ENCODE measurements at regions not wholly inside any gene's neighbourhood (a gene's known extent, or its start where the extent isn't known, plus 50 kb on each side); places are given as distances from the start of the nearest gene placed in this dataset.

GRCh38 chr12:86627001-86627400 is 370.8 kb upstream of the MGAT4C start:
- Mint-ChIP-seq H3K4me3 (no peak overlapping the region), H3K27me3 (ENCODE audit: insufficient read depth) (no peaks in the 10 kb centered on the region), H3K27ac (no peak overlapping the region), H3K9me3 (peaks cover 50% of the 10 kb centered on the region), H3K36me3 (ENCODE audit: low read depth) (0 out of 2 replicates have a peak, but pooled peaks cover 3% of the 10 kb centered on the region), H3K4me1 (ENCODE audit: low read depth) (no peaks in the 10 kb centered on the region)
- TF ChIP-seq CTCF (IDR thresholded peaks at IDR 0.05) = no peak
- no peak for DNase-seq

GRCh38 chr12:86623267-86623666 is 367.1 kb upstream of the MGAT4C start:
- H3K9me3 Mint-ChIP-seq = peaks cover 32% of the 10 kb centered on the region
- TF ChIP-seq CTCF (IDR thresholded peaks at IDR 0.05) = no peak
- H3K27me3 Mint-ChIP-seq (ENCODE audit: insufficient read depth) = no peaks in the 10 kb centered on the region
- no peaks in the 10 kb centered on the region for H3K4me1 Mint-ChIP-seq (ENCODE audit: low read depth)
- H3K27ac Mint-ChIP-seq = no peak overlapping the region
- no peak for DNase-seq
- H3K4me3 Mint-ChIP-seq = no peak overlapping the region
- H3K36me3 Mint-ChIP-seq (ENCODE audit: low read depth) = 0 out of 2 replicates have a peak, but pooled peaks cover 3% of the 10 kb centered on the region

- no peak for TF ChIP-seq CTCF (IDR thresholded peaks at IDR 0.05)
- Mint-ChIP-seq H3K4me3 (no peak overlapping the region), H3K9me3 (peaks cover 36% of the 10 kb centered on the region), H3K36me3 (ENCODE audit: low read depth) (peaks cover 3% of the 10 kb centered on the region; the same call in 1 of the 2 replicates), H3K27ac (no peak overlapping the region), H3K27me3 (ENCODE audit: insufficient read depth) (no peaks in the 10 kb centered on the region), H3K4me1 (ENCODE audit: low read depth) (no peaks in the 10 kb centered on the region)
- DNase-seq = no peak
These were observed 365.8 kb upstream of the MGAT4C start for GRCh38 chr12:86621957-86622356.

GRCh38 chr12:86613311-86613710 is 357.1 kb upstream of the MGAT4C start:
- H3K4me1 Mint-ChIP-seq (ENCODE audit: low read depth) = no peaks in the 10 kb centered on the region
- no peaks in the 10 kb centered on the region for H3K27me3 Mint-ChIP-seq (ENCODE audit: insufficient read depth)
- H3K9me3 Mint-ChIP-seq = peaks cover 17% of the 10 kb centered on the region
- no peaks in the 10 kb centered on the region; the same call in 1 of the 2 replicates for H3K36me3 Mint-ChIP-seq (ENCODE audit: low read depth)
- no peak overlapping the region for H3K27ac Mint-ChIP-seq
- no peak for DNase-seq
- no peak overlapping the region for H3K4me3 Mint-ChIP-seq
- no peak for TF ChIP-seq CTCF (IDR thresholded peaks at IDR 0.05)

- Mint-ChIP-seq H3K4me1 (ENCODE audit: low read depth) (no peaks in the 10 kb centered on the region), H3K27me3 (ENCODE audit: insufficient read depth) (no peaks in the 10 kb centered on the region), H3K36me3 (ENCODE audit: low read depth) (no peaks in the 10 kb centered on the region), H3K4me3 (no peak overlapping the region), H3K9me3 (peaks cover 8% of the 10 kb centered on the region), H3K27ac (no peak overlapping the region)
- TF ChIP-seq CTCF (IDR thresholded peaks at IDR 0.05) = no peak
- DNase-seq = no peak
These were observed 352.4 kb upstream of the MGAT4C start for GRCh38 chr12:86608638-86609037.
